ENCODE measurements at regions not wholly inside any gene's neighbourhood (a gene's known extent, or its start where the extent isn't known, plus 50 kb on each side); places are given as distances from the start of the nearest gene placed in this dataset.

DNA sequence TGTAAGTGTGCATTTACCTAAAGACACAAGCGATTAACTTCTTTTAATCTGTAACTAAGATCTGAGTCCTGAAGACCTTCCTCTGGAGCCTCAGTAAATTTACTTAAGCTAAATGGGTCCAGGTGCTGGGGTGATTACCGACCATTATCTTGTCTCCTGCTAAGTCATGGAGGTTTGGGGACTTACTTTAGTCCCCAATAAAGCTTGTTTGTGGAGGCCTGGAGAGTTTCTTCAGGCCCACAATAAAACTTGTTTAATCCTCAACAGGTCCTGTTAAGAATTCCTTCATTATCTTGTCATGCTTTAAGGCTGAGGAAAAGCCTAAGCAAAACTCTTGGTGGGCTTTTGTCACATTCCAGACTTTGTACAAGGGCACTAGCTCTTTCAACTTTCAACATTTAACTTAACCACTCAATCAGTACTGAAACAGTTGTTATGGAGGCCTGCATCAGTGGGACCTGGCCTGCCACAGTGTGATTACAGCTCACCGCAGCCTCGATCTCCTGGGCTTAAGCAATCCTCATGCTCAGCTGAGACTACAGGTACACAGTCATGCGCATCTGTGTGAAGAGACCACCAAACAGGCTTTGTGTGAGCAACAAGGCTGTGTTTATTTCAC is 84.0 kb downstream of the FMO4 start:
- no peak for TF ChIP-seq EZH2 (optimal IDR thresholded peaks at IDR 0.05; ENCODE audit: low read depth, low read length)
- TF ChIP-seq, protein P1, sequence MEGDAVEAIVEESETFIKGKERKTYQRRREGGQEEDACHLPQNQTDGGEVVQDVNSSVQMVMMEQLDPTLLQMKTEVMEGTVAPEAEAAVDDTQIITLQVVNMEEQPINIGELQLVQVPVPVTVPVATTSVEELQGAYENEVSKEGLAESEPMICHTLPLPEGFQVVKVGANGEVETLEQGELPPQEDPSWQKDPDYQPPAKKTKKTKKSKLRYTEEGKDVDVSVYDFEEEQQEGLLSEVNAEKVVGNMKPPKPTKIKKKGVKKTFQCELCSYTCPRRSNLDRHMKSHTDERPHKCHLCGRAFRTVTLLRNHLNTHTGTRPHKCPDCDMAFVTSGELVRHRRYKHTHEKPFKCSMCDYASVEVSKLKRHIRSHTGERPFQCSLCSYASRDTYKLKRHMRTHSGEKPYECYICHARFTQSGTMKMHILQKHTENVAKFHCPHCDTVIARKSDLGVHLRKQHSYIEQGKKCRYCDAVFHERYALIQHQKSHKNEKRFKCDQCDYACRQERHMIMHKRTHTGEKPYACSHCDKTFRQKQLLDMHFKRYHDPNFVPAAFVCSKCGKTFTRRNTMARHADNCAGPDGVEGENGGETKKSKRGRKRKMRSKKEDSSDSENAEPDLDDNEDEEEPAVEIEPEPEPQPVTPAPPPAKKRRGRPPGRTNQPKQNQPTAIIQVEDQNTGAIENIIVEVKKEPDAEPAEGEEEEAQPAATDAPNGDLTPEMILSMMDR (IDR thresholded peaks at IDR 0.05; ENCODE audit: low read length): no peak

Data from MM.1S (cell line).